Ovary (tissue), 3 donors: ENCODE measurements at regions not wholly inside any gene's neighbourhood (a gene's known extent, or its start where the extent isn't known, plus 50 kb on each side); places are given as distances from the start of the nearest gene placed in this dataset.

ENCODE experiments used
- CTCF ChIP-seq, 3 donors: fragments of 450-650 bp in 2 of 3; fragments of 200-600 bp in 1 of 3; IDR thresholded peaks; one replicate each; pipeline versions ENCODE4 v1.5.1 to v1.8.0; 2016 to 2022; ENCODE audit warnings: antibody characterized with exemption in 3 of 3, mild to moderate bottlenecking in 1 of 3
- POLR2A ChIP-seq: fragments of 450-650 bp; IDR thresholded peaks from one replicate; pipeline ENCODE4 v1.6.1; 2017; ENCODE audit warnings: antibody characterized with exemption, mild to moderate bottlenecking, moderate library complexity
- donor health status: DM: no; HTN: no; CAD: no.

GRCh38 chr20:7389216-7389615, 551.0 kb downstream of the HAO1 start:
- no peak for TF ChIP-seq CTCF (IDR thresholded peaks at IDR 0.05)
- no peak for TF ChIP-seq POLR2A
